GM19372 (cell line): ENCODE measurements at regions not wholly inside any gene's neighbourhood (a gene's known extent, or its start where the extent isn't known, plus 50 kb on each side); places are given as distances from the start of the nearest gene placed in this dataset.

ENCODE experiments used
- ATAC-seq: cut with Tn5 transposase; IDR thresholded peaks from one replicate; pipeline ENCODE4 v1.9.1; 2021; ENCODE audit warnings: mild to moderate bottlenecking, low read depth, moderate library complexity; ENCODE audit not compliant: unreplicated experiment

GRCh38 chr15:91599261-91599660 lies 254.2 kb upstream of the SLCO3A1 start:
- no peak for ATAC-seq

- no peak for ATAC-seq
Observed at GRCh38 chr15:91603384-91604080, 250.0 kb upstream of the SLCO3A1 start.

GRCh38 chr15:91604122-91604521 lies 249.4 kb upstream of the SLCO3A1 start:
- no peak for ATAC-seq

GRCh38 chr15:91605576-91605975 lies 247.9 kb upstream of the SLCO3A1 start:
- ATAC-seq, result no peak

- ATAC-seq, result no peak
Observed at GRCh38 chr15:91609231-91609630, 244.3 kb upstream of the SLCO3A1 start.

- no peak for ATAC-seq
Observed at GRCh38 chr15:91609966-91610365, 243.5 kb upstream of the SLCO3A1 start.

- ATAC-seq, result no peak
Observed at GRCh38 chr15:91611561-91612323, 241.8 kb upstream of the SLCO3A1 start.

GRCh38 chr15:91620229-91620628 lies 233.3 kb upstream of the SLCO3A1 start:
- no peak for ATAC-seq

GRCh38 chr15:91622235-91622634 lies 231.3 kb upstream of the SLCO3A1 start:
- ATAC-seq, result no peak

GRCh38 chr15:91622711-91623342 lies 230.7 kb upstream of the SLCO3A1 start:
- no peak for ATAC-seq

- no peak for ATAC-seq
Observed at GRCh38 chr15:91624353-91624968, 229.0 kb upstream of the SLCO3A1 start.

- ATAC-seq, result no peak
Observed at GRCh38 chr15:91625506-91625905, 228.0 kb upstream of the SLCO3A1 start.

GRCh38 chr15:91627473-91628278 lies 225.8 kb upstream of the SLCO3A1 start:
- no peak for ATAC-seq

- no peak for ATAC-seq
Observed at GRCh38 chr15:91630090-91630489, 223.4 kb upstream of the SLCO3A1 start.

GRCh38 chr15:91632176-91632575 lies 221.3 kb upstream of the SLCO3A1 start:
- no peak for ATAC-seq

- ATAC-seq, result no peak
Observed at GRCh38 chr15:91632981-91633380, 220.5 kb upstream of the SLCO3A1 start.

- ATAC-seq, result no peak
Observed at GRCh38 chr15:91634179-91634578, 219.3 kb upstream of the SLCO3A1 start.

GRCh38 chr15:91635080-91635479 lies 218.4 kb upstream of the SLCO3A1 start:
- ATAC-seq, result no peak

GRCh38 chr15:91635641-91636040 lies 217.9 kb upstream of the SLCO3A1 start:
- no peak for ATAC-seq

- ATAC-seq, result no peak
Observed at GRCh38 chr15:91649016-91649415, 204.5 kb upstream of the SLCO3A1 start.
